ENCODE measurements at regions not wholly inside any gene's neighbourhood (a gene's known extent, or its start where the extent isn't known, plus 50 kb on each side); places are given as distances from the start of the nearest gene placed in this dataset.

- Histone ChIP-seq H3K4me1 (ENCODE audit: insufficient read depth, low read length) (no peaks in the 10 kb centered on the region), H3K36me3 (replicated peaks in 1 of 2; ENCODE audit: control insufficient read depth in 1 of 2, insufficient read depth in 2 of 2, low read length in 2 of 2) (no peaks in the 10 kb centered on the region), H3K9me3 (ENCODE audit: low read length) (no peaks in the 10 kb centered on the region), H3K79me2 (ENCODE audit: insufficient read depth, low read length) (no peaks in the 10 kb centered on the region), H3K27ac (ENCODE audit: extremely low read length, insufficient read depth, low read length) (no peak overlapping the region), H3K27me3 (ENCODE audit: control insufficient read depth in 1 of 2, insufficient read depth in 2 of 2, low read length in 2 of 2) (no peaks in the 10 kb centered on the region), H2AFZ (ENCODE audit: low read length) (no peak overlapping the region), H4K20me1 (ENCODE audit: insufficient read depth, low read length) (no peaks in the 10 kb centered on the region), H3K4me2 (ENCODE audit: low read depth, low read length) (no peak overlapping the region), H3K9ac (ENCODE audit: insufficient read depth, low read depth, low read length) (no peak overlapping the region), H3K4me3 (replicated peaks in 1 of 3; ENCODE audit: insufficient read depth in 1 of 3, low read depth in 2 of 3, low read length in 3 of 3) (no peak overlapping the region)
- intact Hi-C loops (cut with micrococcal nuclease; ENCODE audit: unreplicated experiment) (no loop called here), in situ Hi-C loops (cut with HindIII; ENCODE audit: extremely low pct_ligation_motif_present, low pct_unique_long_range_greater_than_20kb) (no loop called here)
- 24% methylated on average over 3 of the region's 3 CpGs for WGBS (ENCODE audit: low lambda C conversion rate)
- no peak for ATAC-seq
- BruUV-seq (replicated peaks), result no TSS peak
- no peak for DNase-seq (ENCODE audit: low spot score)
- ChIA-PET POLR2A (no interaction called here), CTCF (ENCODE audit: low intra/inter-chr PET ratio, low total read pairs) (no interaction called here)
- no peak for FAIRE-seq
- TF ChIP-seq ZBTB3 (CRISPR knock-in tag; IDR thresholded peaks at IDR 0.05; ENCODE audit: borderline replicate concordance, low read depth), result no peak
- no peak for TF ChIP-seq ZC3H13 (CRISPR knock-in tag; IDR thresholded peaks at IDR 0.05)
- TF ChIP-seq MYNN (CRISPR knock-in tag; IDR thresholded peaks at IDR 0.05; ENCODE audit: low read depth), result no peak
- TF ChIP-seq ZNF883 (CRISPR knock-in tag; IDR thresholded peaks at IDR 0.05; ENCODE audit: not compliant biosample characterization), result no peak
- no peak for TF ChIP-seq ZNF766 (CRISPR knock-in tag; IDR thresholded peaks at IDR 0.05; ENCODE audit: borderline replicate concordance)
- no peak for TF ChIP-seq DPF2 (CRISPR knock-in tag; IDR thresholded peaks at IDR 0.05; ENCODE audit: borderline replicate concordance, low read depth)
- TF ChIP-seq ZNF678 (CRISPR knock-in tag; IDR thresholded peaks at IDR 0.05), result no peak
- no peak for TF ChIP-seq CEBPG (CRISPR knock-in tag; IDR thresholded peaks at IDR 0.05)
- no peak for TF ChIP-seq ZNF770 (CRISPR knock-in tag; IDR thresholded peaks at IDR 0.05)
- no peak for TF ChIP-seq PRMT3 (CRISPR knock-in tag; IDR thresholded peaks at IDR 0.05; ENCODE audit: borderline replicate concordance, low read depth)
- no peak for TF ChIP-seq REXO4 (CRISPR knock-in tag; IDR thresholded peaks at IDR 0.05; ENCODE audit: borderline replicate concordance)
- TF ChIP-seq ONECUT2 (CRISPR knock-in tag; IDR thresholded peaks at IDR 0.05), result no peak
- TF ChIP-seq YY1 (IDR thresholded peaks at IDR 0.05; ENCODE audit: insufficient read depth, insufficient replicate concordance, low read depth, low read length), result no peak
- no peak for TF ChIP-seq RCOR2 (CRISPR knock-in tag; IDR thresholded peaks at IDR 0.05)
Measured at GRCh38 chr6:79375635-79376337, 141.3 kb upstream of the HMGN3 start.

All from HepG2 (cell line).